ENCODE measurements at regions not wholly inside any gene's neighbourhood (a gene's known extent, or its start where the extent isn't known, plus 50 kb on each side); places are given as distances from the start of the nearest gene placed in this dataset.

- Mint-ChIP-seq H3K27ac (ENCODE audit: unreplicated experiment) (no peak overlapping the region), H3K27me3 (ENCODE audit: unreplicated experiment) (peaks cover 3% of the 10 kb centered on the region), H3K9me3 (ENCODE audit: unreplicated experiment) (peaks cover 23% of the 10 kb centered on the region), H3K4me1 (ENCODE audit: unreplicated experiment) (no peaks in the 10 kb centered on the region), H3K36me3 (ENCODE audit: low read depth, unreplicated experiment) (no peaks in the 10 kb centered on the region), H3K4me3 (ENCODE audit: unreplicated experiment) (no peak overlapping the region)
- no peak for TF ChIP-seq CTCF (IDR thresholded peaks at IDR 0.05; ENCODE audit: unreplicated experiment)
- DNase-seq (ENCODE audit: low spot score) = no peak
Observed at GRCh38 chr3:6255229-6255628, 605.7 kb upstream of the GRM7 start.

- Mint-ChIP-seq H3K36me3 (ENCODE audit: low read depth, unreplicated experiment) (no peaks in the 10 kb centered on the region), H3K4me3 (ENCODE audit: unreplicated experiment) (no peak overlapping the region), H3K27ac (ENCODE audit: unreplicated experiment) (no peak overlapping the region), H3K27me3 (ENCODE audit: unreplicated experiment) (no peaks in the 10 kb centered on the region), H3K9me3 (ENCODE audit: unreplicated experiment) (peaks cover 4% of the 10 kb centered on the region), H3K4me1 (ENCODE audit: unreplicated experiment) (no peaks in the 10 kb centered on the region)
- no peak for DNase-seq (ENCODE audit: low spot score)
- no peak for TF ChIP-seq CTCF (IDR thresholded peaks at IDR 0.05; ENCODE audit: unreplicated experiment)
Observed at GRCh38 chr3:6260551-6261191, 600.2 kb upstream of the GRM7 start.

GRCh38 chr3:6262010-6262409 is 598.9 kb upstream of the GRM7 start:
- no peak for TF ChIP-seq CTCF (IDR thresholded peaks at IDR 0.05; ENCODE audit: unreplicated experiment)
- Mint-ChIP-seq H3K27me3 (ENCODE audit: unreplicated experiment) (no peaks in the 10 kb centered on the region), H3K9me3 (ENCODE audit: unreplicated experiment) (peaks cover 4% of the 10 kb centered on the region), H3K4me3 (ENCODE audit: unreplicated experiment) (no peak overlapping the region), H3K36me3 (ENCODE audit: low read depth, unreplicated experiment) (no peaks in the 10 kb centered on the region), H3K27ac (ENCODE audit: unreplicated experiment) (no peak overlapping the region), H3K4me1 (ENCODE audit: unreplicated experiment) (no peaks in the 10 kb centered on the region)
- no peak for DNase-seq (ENCODE audit: low spot score)

- Mint-ChIP-seq H3K4me1 (ENCODE audit: unreplicated experiment) (no peaks in the 10 kb centered on the region), H3K9me3 (ENCODE audit: unreplicated experiment) (peaks cover 4% of the 10 kb centered on the region), H3K27me3 (ENCODE audit: unreplicated experiment) (no peaks in the 10 kb centered on the region), H3K27ac (ENCODE audit: unreplicated experiment) (no peak overlapping the region), H3K4me3 (ENCODE audit: unreplicated experiment) (no peak overlapping the region), H3K36me3 (ENCODE audit: low read depth, unreplicated experiment) (no peaks in the 10 kb centered on the region)
- no peak for DNase-seq (ENCODE audit: low spot score)
- no peak for TF ChIP-seq CTCF (IDR thresholded peaks at IDR 0.05; ENCODE audit: unreplicated experiment)
Observed at GRCh38 chr3:6264036-6264435, 596.9 kb upstream of the GRM7 start.

- H3K9me3 Mint-ChIP-seq (ENCODE audit: unreplicated experiment) = peaks cover 4% of the 10 kb centered on the region
- no peak for DNase-seq (ENCODE audit: low spot score)
- TF ChIP-seq CTCF (IDR thresholded peaks at IDR 0.05; ENCODE audit: unreplicated experiment) = no peak
- H3K36me3 Mint-ChIP-seq (ENCODE audit: low read depth, unreplicated experiment) = no peaks in the 10 kb centered on the region
- H3K4me3 Mint-ChIP-seq (ENCODE audit: unreplicated experiment) = no peak overlapping the region
- H3K4me1 Mint-ChIP-seq (ENCODE audit: unreplicated experiment) = no peaks in the 10 kb centered on the region
- H3K27ac Mint-ChIP-seq (ENCODE audit: unreplicated experiment) = no peak overlapping the region
- no peaks in the 10 kb centered on the region for H3K27me3 Mint-ChIP-seq (ENCODE audit: unreplicated experiment)
Observed at GRCh38 chr3:6264906-6265305, 596.0 kb upstream of the GRM7 start.
